Fibroblast of lung (primary cell): ENCODE measurements at regions not wholly inside any gene's neighbourhood (a gene's known extent, or its start where the extent isn't known, plus 50 kb on each side); places are given as distances from the start of the nearest gene placed in this dataset.
"Not testable (repeated sequence)": the region's sequence is repeated elsewhere in the genome, so short reads cannot be mapped to it uniquely, and the experiment has no call there.

Experiments
- DNase-seq, 2 donors: peaks; one replicate each; pipeline versions ENCODE4 v3.0.0 to v3.0.0-alpha.2; 2010; ENCODE audit warnings: low read depth in 2 of 2
- H2AFZ ChIP-seq: 2 replicates; pipeline ENCODE4 v1.5.1; 2012; ENCODE audit warnings: low read length, control low read depth, inconsistent platforms
- H3K27ac ChIP-seq: 2 replicates; pipeline ENCODE4 v1.5.1; 2011; ENCODE audit warnings: low read length, control low read depth; ENCODE audit not compliant: insufficient read depth
- H3K27me3 ChIP-seq: 2 replicates; pipeline ENCODE4 v1.5.1; 2011; ENCODE audit warnings: mild to moderate bottlenecking, low read length; ENCODE audit not compliant: control insufficient read depth, insufficient read depth
- H3K36me3 ChIP-seq: 2 replicates; pipeline ENCODE4 v1.5.1; 2011; ENCODE audit warnings: low read length; ENCODE audit not compliant: control insufficient read depth, insufficient read depth
- H3K4me1 ChIP-seq: 2 replicates; pipeline ENCODE4 v1.5.1; 2011; ENCODE audit warnings: low read length; ENCODE audit not compliant: control insufficient read depth, insufficient read depth; ENCODE audit errors: extremely low read depth
- H3K4me2 ChIP-seq: 2 replicates; pipeline ENCODE4 v1.5.1; 2011; ENCODE audit warnings: low read length, control low read depth; ENCODE audit not compliant: insufficient read depth; ENCODE audit errors: extremely low read depth
- H3K4me3 ChIP-seq, 4 experiments: fragments of 200-600 bp in 1 of 4; sonication (generic) in 1 of 4; replicated peaks in 1 of 4; 2 replicates each; pipeline ENCODE4 v1.5.1; 2011 to 2016; ENCODE audit warnings: low read length in 4 of 4, low read depth in 3 of 4, mild to moderate bottlenecking in 3 of 4, control low read depth in 2 of 4, inconsistent platforms in 1 of 4, mixed read lengths in 1 of 4; ENCODE audit not compliant: insufficient read depth in 1 of 4; ENCODE audit errors: control extremely low read depth in 1 of 4
- H3K79me2 ChIP-seq: 2 replicates; pipeline ENCODE4 v1.5.1; 2012; ENCODE audit warnings: mild to moderate bottlenecking, low read length, inconsistent platforms; ENCODE audit not compliant: control insufficient read depth, insufficient read depth
- H3K9ac ChIP-seq: 2 replicates; pipeline ENCODE4 v1.5.1; 2011; ENCODE audit warnings: mild to moderate bottlenecking, low read length, control low read depth; ENCODE audit not compliant: insufficient read depth
- H3K9me3 ChIP-seq: 2 replicates; pipeline ENCODE4 v1.5.1; 2012; ENCODE audit warnings: low read depth, low read length; ENCODE audit not compliant: control insufficient read depth, insufficient read depth
- H4K20me1 ChIP-seq: 2 replicates; pipeline ENCODE4 v1.5.1; 2011; ENCODE audit warnings: low read length; ENCODE audit not compliant: control insufficient read depth, insufficient read depth; ENCODE audit errors: extremely low read depth
- EZH2 ChIP-seq: IDR thresholded peaks from 2 replicates; pipeline ENCODE4 v1.5.1; 2012; ENCODE audit warnings: low read length, control low read depth, mild to moderate bottlenecking; ENCODE audit errors: missing control alignments
- TF ChIP-seq, protein P1 (sequence below), 2 donors: IDR thresholded peaks in 1 of 2; conservative IDR thresholded peaks in 1 of 2; 1 replicate in 1 of 2; 2 replicates in 1 of 2; pipeline ENCODE4 v1.5.1; 2011 to 2012; ENCODE audit warnings: low read length in 2 of 2, control low read depth in 1 of 2, inconsistent platforms in 1 of 2, low read depth in 1 of 2, mild to moderate bottlenecking in 1 of 2

DNA sequence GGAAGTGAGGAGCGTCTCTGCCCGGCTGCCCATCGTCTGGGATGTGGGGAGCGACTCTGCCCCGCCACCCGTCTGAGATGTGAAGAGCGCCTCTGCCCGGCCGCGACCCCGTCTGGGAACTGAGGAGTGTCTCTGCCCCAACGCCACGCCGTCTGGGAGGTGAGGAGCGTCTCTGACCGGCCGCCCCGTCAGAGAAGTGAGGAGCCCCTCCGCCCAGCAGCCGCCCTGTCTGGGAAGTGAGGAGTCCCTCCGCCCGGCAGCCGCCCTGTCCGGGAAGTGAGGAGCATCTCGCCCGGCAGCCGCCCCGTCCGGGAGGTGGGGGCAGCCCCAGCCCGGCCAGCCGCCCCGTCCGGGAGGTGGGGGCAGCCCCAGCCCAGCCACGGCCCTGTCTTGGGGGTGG lies 60.9 kb downstream of the ANXA2R start:
- not testable (repeated sequence) for H3K27me3 ChIP-seq, H3K4me3 ChIP-seq, H4K20me1 ChIP-seq, H3K79me2 ChIP-seq, H3K36me3 ChIP-seq, H3K4me1 ChIP-seq, H3K9me3 ChIP-seq, H3K27ac ChIP-seq, DNase-seq, H3K4me2 ChIP-seq, H2AFZ ChIP-seq, H3K9ac ChIP-seq

DNA sequence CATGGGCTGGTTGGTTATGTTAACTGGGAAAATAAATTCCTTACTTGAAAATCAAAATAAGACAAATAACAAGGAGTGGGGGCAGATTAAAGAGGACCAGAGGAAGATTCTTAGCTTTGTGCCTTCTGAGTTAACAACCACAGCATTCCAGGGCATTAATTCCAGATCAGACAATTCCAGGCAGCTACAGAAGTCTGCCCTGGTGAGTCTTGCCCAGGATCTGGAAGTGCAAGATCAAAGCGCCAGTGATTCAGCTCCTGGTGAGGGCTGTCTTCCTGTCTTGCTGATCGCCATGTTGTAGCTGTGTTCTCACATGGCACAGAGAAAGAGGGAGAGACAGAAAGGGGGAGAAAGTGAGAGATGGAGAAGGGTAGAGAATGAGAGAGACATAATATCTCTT lies 65.6 kb downstream of the ANXA2R start:
- Histone ChIP-seq H3K27me3 (no peaks in the 10 kb centered on the region), H3K9ac (no peak overlapping the region), H3K9me3 (no peaks in the 10 kb centered on the region), H3K79me2 (no peaks in the 10 kb centered on the region), H4K20me1 (no peaks in the 10 kb centered on the region), H2AFZ (no peak overlapping the region), H3K4me3 (no peak overlapping the region), H3K27ac (no peak overlapping the region), H3K4me2 (no peak overlapping the region), H3K4me1 (no peaks in the 10 kb centered on the region), H3K36me3 (no peaks in the 10 kb centered on the region)
- TF ChIP-seq, protein P1, sequence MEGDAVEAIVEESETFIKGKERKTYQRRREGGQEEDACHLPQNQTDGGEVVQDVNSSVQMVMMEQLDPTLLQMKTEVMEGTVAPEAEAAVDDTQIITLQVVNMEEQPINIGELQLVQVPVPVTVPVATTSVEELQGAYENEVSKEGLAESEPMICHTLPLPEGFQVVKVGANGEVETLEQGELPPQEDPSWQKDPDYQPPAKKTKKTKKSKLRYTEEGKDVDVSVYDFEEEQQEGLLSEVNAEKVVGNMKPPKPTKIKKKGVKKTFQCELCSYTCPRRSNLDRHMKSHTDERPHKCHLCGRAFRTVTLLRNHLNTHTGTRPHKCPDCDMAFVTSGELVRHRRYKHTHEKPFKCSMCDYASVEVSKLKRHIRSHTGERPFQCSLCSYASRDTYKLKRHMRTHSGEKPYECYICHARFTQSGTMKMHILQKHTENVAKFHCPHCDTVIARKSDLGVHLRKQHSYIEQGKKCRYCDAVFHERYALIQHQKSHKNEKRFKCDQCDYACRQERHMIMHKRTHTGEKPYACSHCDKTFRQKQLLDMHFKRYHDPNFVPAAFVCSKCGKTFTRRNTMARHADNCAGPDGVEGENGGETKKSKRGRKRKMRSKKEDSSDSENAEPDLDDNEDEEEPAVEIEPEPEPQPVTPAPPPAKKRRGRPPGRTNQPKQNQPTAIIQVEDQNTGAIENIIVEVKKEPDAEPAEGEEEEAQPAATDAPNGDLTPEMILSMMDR (conservative IDR thresholded peaks at IDR 0.05 in 1 of 2, IDR thresholded peaks at IDR 0.05 in 1 of 2; ENCODE audit: low read depth in 1 of 2, low read length in 2 of 2), result no peak
- no peak for TF ChIP-seq EZH2
- DNase-seq, result peak in 1 of 2 donors; percentile 90

- H3K9me3 ChIP-seq, result no peaks in the 10 kb centered on the region
- peak in 1 of 2 donors; percentile 10 for DNase-seq
- H3K4me3 ChIP-seq, result no peak overlapping the region
- TF ChIP-seq, protein P1 (conservative IDR thresholded peaks at IDR 0.05 in 1 of 2, IDR thresholded peaks at IDR 0.05 in 1 of 2; ENCODE audit: low read depth in 1 of 2, low read length in 2 of 2), result peak in 1 of 2 donors; percentile 24
- TF ChIP-seq EZH2, result no peak
- H3K4me2 ChIP-seq, result no peak overlapping the region
- no peaks in the 10 kb centered on the region for H3K27me3 ChIP-seq
- H3K4me1 ChIP-seq, result no peaks in the 10 kb centered on the region
- no peaks in the 10 kb centered on the region for H3K36me3 ChIP-seq
- H3K79me2 ChIP-seq, result no peaks in the 10 kb centered on the region
- H3K27ac ChIP-seq, result no peak overlapping the region
- no peak overlapping the region for H3K9ac ChIP-seq
- H2AFZ ChIP-seq, result peak overlapping the region; percentile 7
- no peaks in the 10 kb centered on the region for H4K20me1 ChIP-seq
Measured at GRCh38 chr5:42970636-42971559, 69.2 kb downstream of the ANXA2R start.
